Osteocyte (in vitro differentiated cells): ENCODE measurements at regions not wholly inside any gene's neighbourhood (a gene's known extent, or its start where the extent isn't known, plus 50 kb on each side); places are given as distances from the start of the nearest gene placed in this dataset.

Experiments used
- DNase-seq: peaks from one replicate; pipeline ENCODE4 v3.0.0; 2021; ENCODE audit warnings: mixed read lengths; ENCODE audit not compliant: unreplicated experiment; ENCODE audit errors: extremely low spot score
- H3K27ac Mint-ChIP-seq: one replicate; pipeline ENCODE4 v1.8.0; 2021; ENCODE audit warnings: mild to moderate bottlenecking, mixed read lengths; ENCODE audit not compliant: unreplicated experiment
- H3K27me3 Mint-ChIP-seq: one replicate; pipeline ENCODE4 v1.8.0; 2021; ENCODE audit warnings: mixed read lengths; ENCODE audit not compliant: unreplicated experiment
- H3K36me3 Mint-ChIP-seq: one replicate; pipeline ENCODE4 v1.8.0; 2021; ENCODE audit warnings: mixed read lengths; ENCODE audit not compliant: unreplicated experiment
- H3K4me1 Mint-ChIP-seq: one replicate; pipeline ENCODE4 v1.8.0; 2021; ENCODE audit warnings: mixed read lengths; ENCODE audit not compliant: unreplicated experiment
- H3K4me3 Mint-ChIP-seq: one replicate; pipeline ENCODE4 v1.8.0; 2021; ENCODE audit warnings: mild to moderate bottlenecking, moderate library complexity, mixed read lengths; ENCODE audit not compliant: unreplicated experiment
- H3K9me3 Mint-ChIP-seq: one replicate; pipeline ENCODE4 v1.8.0; 2021; ENCODE audit warnings: mixed read lengths; ENCODE audit not compliant: unreplicated experiment
- TF ChIP-seq, protein P1 (sequence below): fragments of 200-600 bp; sonication (generic); IDR thresholded peaks from 2 replicates; pipeline ENCODE4 v1.5.0; 2021; ENCODE audit warnings: antibody characterized with exemption, mild to moderate bottlenecking, moderate library complexity

DNA sequence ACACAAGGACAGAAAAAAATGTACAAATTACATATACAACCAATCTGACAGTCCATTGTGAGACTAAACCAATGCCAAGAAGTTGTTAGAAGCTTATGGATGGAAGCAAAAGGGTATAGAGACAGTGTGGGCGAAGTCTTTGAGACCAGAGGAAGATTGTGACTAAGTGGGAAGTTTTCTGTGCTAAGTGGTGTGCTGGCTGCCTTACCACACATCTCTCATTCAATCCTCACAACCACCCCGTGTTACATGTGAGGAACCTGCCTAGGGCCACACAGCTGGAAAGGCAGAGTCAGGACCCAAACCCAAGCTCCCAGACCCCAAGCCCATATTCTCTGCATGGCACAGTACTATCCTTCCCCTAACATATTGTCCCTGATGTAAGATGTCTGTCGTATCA lies 53.5 kb upstream of the DUSP10 start:
- Mint-ChIP-seq H3K9me3 (peaks cover 15% of the 10 kb centered on the region), H3K36me3 (peaks cover 5% of the 10 kb centered on the region)
- TF ChIP-seq, protein P1, sequence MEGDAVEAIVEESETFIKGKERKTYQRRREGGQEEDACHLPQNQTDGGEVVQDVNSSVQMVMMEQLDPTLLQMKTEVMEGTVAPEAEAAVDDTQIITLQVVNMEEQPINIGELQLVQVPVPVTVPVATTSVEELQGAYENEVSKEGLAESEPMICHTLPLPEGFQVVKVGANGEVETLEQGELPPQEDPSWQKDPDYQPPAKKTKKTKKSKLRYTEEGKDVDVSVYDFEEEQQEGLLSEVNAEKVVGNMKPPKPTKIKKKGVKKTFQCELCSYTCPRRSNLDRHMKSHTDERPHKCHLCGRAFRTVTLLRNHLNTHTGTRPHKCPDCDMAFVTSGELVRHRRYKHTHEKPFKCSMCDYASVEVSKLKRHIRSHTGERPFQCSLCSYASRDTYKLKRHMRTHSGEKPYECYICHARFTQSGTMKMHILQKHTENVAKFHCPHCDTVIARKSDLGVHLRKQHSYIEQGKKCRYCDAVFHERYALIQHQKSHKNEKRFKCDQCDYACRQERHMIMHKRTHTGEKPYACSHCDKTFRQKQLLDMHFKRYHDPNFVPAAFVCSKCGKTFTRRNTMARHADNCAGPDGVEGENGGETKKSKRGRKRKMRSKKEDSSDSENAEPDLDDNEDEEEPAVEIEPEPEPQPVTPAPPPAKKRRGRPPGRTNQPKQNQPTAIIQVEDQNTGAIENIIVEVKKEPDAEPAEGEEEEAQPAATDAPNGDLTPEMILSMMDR, result no peak

DNA sequence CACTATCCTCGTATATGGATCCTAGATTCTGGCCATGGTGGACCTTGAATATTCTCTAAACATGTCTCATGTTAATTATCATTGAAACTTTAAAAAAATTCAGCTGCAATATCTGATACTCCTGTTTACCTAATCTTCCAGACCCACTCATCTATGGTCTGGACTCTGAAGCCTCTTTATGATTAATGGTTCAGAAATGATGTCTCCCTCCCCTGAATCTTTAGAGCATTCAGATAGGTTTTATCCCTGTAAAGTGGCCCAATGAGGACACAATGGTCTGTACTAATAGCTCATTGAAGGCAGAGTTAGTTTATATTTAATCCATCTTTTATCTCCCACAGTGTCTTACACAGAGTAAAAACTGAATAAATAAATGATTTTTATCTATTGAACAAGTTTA lies 53.0 kb upstream of the DUSP10 start:
- Mint-ChIP-seq H3K4me3 (no peak overlapping the region), H3K9me3 (peaks cover 15% of the 10 kb centered on the region), H3K27me3 (no peaks in the 10 kb centered on the region), H3K4me1 (no peaks in the 10 kb centered on the region), H3K27ac (no peak overlapping the region), H3K36me3 (peaks cover 5% of the 10 kb centered on the region)
- TF ChIP-seq, protein P1, result no peak
- DNase-seq, result no peak

More for the DNA sequence above, 53.5 kb upstream of the DUSP10 start:
- no peak overlapping the region for H3K27ac Mint-ChIP-seq
- no peaks in the 10 kb centered on the region for H3K27me3 Mint-ChIP-seq
- DNase-seq, result no peak
- H3K4me1 Mint-ChIP-seq, result no peaks in the 10 kb centered on the region
- H3K4me3 Mint-ChIP-seq, result no peak overlapping the region

DNA sequence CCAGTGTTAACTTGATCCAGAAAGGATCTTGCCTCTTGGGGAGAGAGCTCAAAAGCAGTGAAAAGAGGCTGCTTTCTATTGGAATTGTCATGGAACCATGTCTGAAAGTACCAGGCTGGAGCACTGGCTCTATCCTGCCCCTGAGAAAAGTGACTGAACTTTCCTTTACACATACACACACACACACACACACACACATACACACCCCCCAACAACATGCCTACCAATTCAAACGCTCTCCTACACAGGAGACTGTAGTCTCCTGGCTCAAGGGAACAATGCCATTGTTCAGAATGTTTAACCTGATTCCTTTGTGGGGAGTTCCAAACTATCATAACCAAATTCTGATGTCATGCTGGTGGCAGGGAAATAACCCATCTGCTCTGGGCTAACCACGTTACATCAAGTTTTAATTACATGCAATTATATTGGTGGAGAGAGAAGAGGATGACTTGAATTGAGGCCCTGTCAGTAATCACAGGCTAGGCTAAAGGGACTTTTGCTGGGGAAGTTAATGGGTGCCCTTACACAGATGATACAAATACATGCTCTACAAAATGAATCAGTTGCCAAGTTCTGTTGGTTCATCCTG lies 52.3 kb upstream of the DUSP10 start:
- Mint-ChIP-seq H3K36me3 (peaks cover under 1% of the 10 kb centered on the region), H3K4me3 (no peak overlapping the region), H3K9me3 (peaks cover 9% of the 10 kb centered on the region), H3K27me3 (no peaks in the 10 kb centered on the region), H3K4me1 (no peaks in the 10 kb centered on the region), H3K27ac (no peak overlapping the region)
- no peak for DNase-seq
- TF ChIP-seq, protein P1, result no peak

DNA sequence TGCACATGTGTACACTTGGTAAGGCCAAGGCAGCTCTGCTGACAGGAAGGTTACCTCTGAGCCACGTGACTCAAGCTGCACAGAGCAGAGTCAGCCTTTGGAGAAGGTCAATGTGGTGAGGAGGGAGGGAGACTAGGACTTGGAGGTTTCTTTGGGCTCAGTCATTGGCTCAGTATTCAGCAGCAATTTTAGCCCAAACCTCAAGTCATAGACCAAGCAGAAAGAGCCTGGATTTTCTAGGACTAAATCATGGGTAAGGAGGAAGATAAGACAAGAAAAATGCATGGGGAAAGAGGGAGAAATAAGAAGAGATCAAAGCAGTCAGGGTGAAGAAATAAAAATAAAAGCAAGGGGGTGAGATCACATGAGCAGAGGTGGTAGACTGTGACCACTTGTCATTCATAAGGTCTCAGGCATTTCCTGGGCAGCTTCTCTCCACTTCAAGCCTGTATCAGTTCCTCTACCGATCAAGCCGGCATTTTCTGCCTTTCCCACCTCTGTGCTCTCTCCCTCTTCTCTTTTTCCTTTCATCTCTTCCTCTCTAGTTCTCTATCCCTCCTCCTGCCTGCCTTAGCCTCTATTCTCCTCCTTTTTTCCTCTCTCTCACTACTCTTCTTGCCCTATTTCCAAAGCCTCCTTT lies 51.7 kb upstream of the DUSP10 start:
- peaks cover 7% of the 10 kb centered on the region for H3K9me3 Mint-ChIP-seq
- H3K27me3 Mint-ChIP-seq, result peaks cover 4% of the 10 kb centered on the region
- H3K27ac Mint-ChIP-seq, result no peak overlapping the region
- H3K36me3 Mint-ChIP-seq, result no peaks in the 10 kb centered on the region
- H3K4me3 Mint-ChIP-seq, result no peak overlapping the region
- no peak for DNase-seq
- no peaks in the 10 kb centered on the region for H3K4me1 Mint-ChIP-seq
- TF ChIP-seq, protein P1, result no peak

DNA sequence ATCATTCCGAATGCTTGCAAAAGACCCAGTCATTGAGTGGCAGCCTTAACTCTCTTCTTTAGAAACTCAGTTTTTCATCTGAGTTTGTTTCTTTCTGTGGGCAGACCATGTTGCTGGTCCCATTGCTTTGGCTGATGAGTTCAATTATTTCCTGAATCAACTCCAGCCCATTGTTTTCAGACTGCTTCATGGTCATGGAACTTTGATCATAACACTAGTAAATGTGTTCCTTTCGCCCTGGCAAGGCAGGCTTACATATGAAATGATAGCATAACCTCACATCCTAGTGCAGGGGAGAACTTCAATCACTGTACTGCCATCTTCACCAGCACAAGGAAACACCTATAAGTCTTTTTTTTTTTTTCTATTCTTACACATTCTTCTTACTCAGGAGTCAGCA lies 50.0 kb upstream of the DUSP10 start:
- H3K4me3 Mint-ChIP-seq, result no peak overlapping the region
- DNase-seq, result no peak
- peaks cover 11% of the 10 kb centered on the region for H3K27me3 Mint-ChIP-seq
- H3K4me1 Mint-ChIP-seq, result no peaks in the 10 kb centered on the region
- H3K9me3 Mint-ChIP-seq, result peaks cover 7% of the 10 kb centered on the region
- no peaks in the 10 kb centered on the region for H3K36me3 Mint-ChIP-seq
- H3K27ac Mint-ChIP-seq, result no peak overlapping the region
- TF ChIP-seq, protein P1, result no peak
